WTC11 (cell line): ENCODE measurements at regions not wholly inside any gene's neighbourhood (a gene's known extent, or its start where the extent isn't known, plus 50 kb on each side); places are given as distances from the start of the nearest gene placed in this dataset.

Experiments
- ATAC-seq: fragments of 200-7000 bp; cut with Tn5 transposase; 2 replicates; pipeline ENCODE4 v1.10.0; 2021; ENCODE audit warnings: mild to moderate bottlenecking, moderate library complexity
- CTCF ChIA-PET: fragments of 300-600 bp; sonication (Branson Sonifier 250); formaldehyde crosslinking; loops from one replicate; lab custom pipeline; 2021; ENCODE audit warnings: antibody characterized with exemption; lab: Charles Lee
- POLR2A ChIA-PET: fragments of 350-600 bp; sonication (Branson Sonifier 250); formaldehyde crosslinking; loops from one replicate; lab custom pipeline; 2021; ENCODE audit warnings: antibody characterized with exemption; lab: Charles Lee
- DNase-seq: peaks from one replicate; pipeline ENCODE4 v3.0.0; 2021; ENCODE audit warnings: low spot score
- H3K27ac Mint-ChIP-seq: 2 replicates; pipeline ENCODE4 v1.8.0; 2021; ENCODE audit warnings: mixed read lengths
- H3K27me3 Mint-ChIP-seq: 2 replicates; pipeline ENCODE4 v1.8.0; 2021; ENCODE audit warnings: low read depth, mild to moderate bottlenecking, moderate library complexity, mixed read lengths
- H3K36me3 Mint-ChIP-seq: 2 replicates; pipeline ENCODE4 v1.8.0; 2021; ENCODE audit warnings: mixed read lengths
- H3K4me1 Mint-ChIP-seq: 2 replicates; pipeline ENCODE4 v1.8.0; 2022; ENCODE audit warnings: mixed read lengths
- H3K4me3 Mint-ChIP-seq: 2 replicates; pipeline ENCODE4 v1.8.0; 2021; ENCODE audit warnings: mild to moderate bottlenecking, moderate library complexity, mixed read lengths
- H3K9me3 Mint-ChIP-seq: 2 replicates; pipeline ENCODE4 v1.8.0; 2021; ENCODE audit warnings: mixed read lengths
- ARID4B ChIP-seq: sonication (generic); formaldehyde crosslinking; IDR thresholded peaks from 2 replicates; pipeline ENCODE4 v1.8.0; 2023; ENCODE audit warnings: missing genetic modification reagents, mild to moderate bottlenecking, borderline replicate concordance
- ATF1 ChIP-seq: sonication (generic); formaldehyde crosslinking; IDR thresholded peaks from 2 replicates; pipeline ENCODE4 v1.8.1; 2023; ENCODE audit warnings: mild to moderate bottlenecking, moderate library complexity, missing genetic modification reagents
- ATF3 ChIP-seq: sonication (generic); formaldehyde crosslinking; conservative IDR thresholded peaks from 2 replicates; pipeline ENCODE4 v1.8.1; 2022; ENCODE audit warnings: mild to moderate bottlenecking, missing genetic modification reagents
- CBFB ChIP-seq: sonication (generic); formaldehyde crosslinking; IDR thresholded peaks from 2 replicates; pipeline ENCODE4 v1.8.1; 2022; ENCODE audit warnings: mild to moderate bottlenecking, low read depth, missing genetic modification reagents
- CDX4 ChIP-seq: fragments of 250-450 bp; sonication (Bioruptor Pico); IDR thresholded peaks from 2 replicates; pipeline ENCODE4 v1.9.0; 2021; ENCODE audit warnings: moderate library complexity, mild to moderate bottlenecking, inconsistent platforms, borderline replicate concordance
- CREB1 ChIP-seq: sonication (generic); formaldehyde crosslinking; IDR thresholded peaks from 2 replicates; pipeline ENCODE4 v1.8.0; 2023; ENCODE audit warnings: mild to moderate bottlenecking, missing genetic modification reagents
- E2F1 ChIP-seq: sonication (generic); formaldehyde crosslinking; IDR thresholded peaks from 2 replicates; pipeline ENCODE4 v1.8.0; 2022; ENCODE audit warnings: mild to moderate bottlenecking, missing genetic modification reagents
- E2F5 ChIP-seq: sonication (generic); formaldehyde crosslinking; IDR thresholded peaks from 2 replicates; pipeline ENCODE4 v1.8.1; 2022; ENCODE audit warnings: mild to moderate bottlenecking, moderate library complexity, missing genetic modification reagents
- ELF4 ChIP-seq: sonication (generic); formaldehyde crosslinking; IDR thresholded peaks from 2 replicates; pipeline ENCODE4 v1.8.1; 2022; ENCODE audit warnings: low read depth, mild to moderate bottlenecking, moderate library complexity, missing genetic modification reagents
- EMX1 ChIP-seq: fragments of 250-450 bp; sonication (Bioruptor Pico); IDR thresholded peaks from 2 replicates; pipeline ENCODE4 v1.8.0; 2021; ENCODE audit warnings: mild to moderate bottlenecking
- HMGXB4 ChIP-seq: sonication (generic); formaldehyde crosslinking; IDR thresholded peaks from 2 replicates; pipeline ENCODE4 v1.8.1; 2023; ENCODE audit warnings: mild to moderate bottlenecking, moderate library complexity, missing genetic modification reagents
- JAZF1 ChIP-seq: fragments of 250-450 bp; sonication (Bioruptor Pico); IDR thresholded peaks from 2 replicates; pipeline ENCODE4 v1.9.0; 2021; ENCODE audit warnings: moderate library complexity, mild to moderate bottlenecking, inconsistent platforms
- JUN ChIP-seq: sonication (generic); formaldehyde crosslinking; IDR thresholded peaks from 2 replicates; pipeline ENCODE4 v1.8.0; 2023; ENCODE audit warnings: mild to moderate bottlenecking, missing genetic modification reagents
- NFATC4 ChIP-seq: fragments of 250-450 bp; sonication (Bioruptor Pico); IDR thresholded peaks from 2 replicates; pipeline ENCODE4 v1.9.0; 2021; ENCODE audit warnings: mild to moderate bottlenecking
- NFE2L1 ChIP-seq: sonication (generic); formaldehyde crosslinking; IDR thresholded peaks from 2 replicates; pipeline ENCODE4 v1.8.1; 2023; ENCODE audit warnings: missing genetic modification reagents
- NFYB ChIP-seq: sonication (generic); formaldehyde crosslinking; conservative IDR thresholded peaks from 2 replicates; pipeline ENCODE4 v1.8.0; 2022; ENCODE audit warnings: low read depth, missing genetic modification reagents
- NR1H2 ChIP-seq: sonication (generic); formaldehyde crosslinking; IDR thresholded peaks from 2 replicates; pipeline ENCODE4 v1.9.0; 2021; ENCODE audit warnings: mild to moderate bottlenecking, moderate library complexity, missing genetic modification reagents
- NR3C1 ChIP-seq: sonication (generic); formaldehyde crosslinking; conservative IDR thresholded peaks from 2 replicates; pipeline ENCODE4 v1.8.1; 2023; ENCODE audit warnings: low read depth, mild to moderate bottlenecking, missing genetic modification reagents
- OVOL2 ChIP-seq: fragments of 250-450 bp; sonication (Bioruptor Pico); IDR thresholded peaks from 2 replicates; pipeline ENCODE4 v1.9.0; 2021; ENCODE audit warnings: mild to moderate bottlenecking, borderline replicate concordance
- PRRX2 ChIP-seq: fragments of 250-450 bp; sonication (Bioruptor Pico); IDR thresholded peaks from 2 replicates; pipeline ENCODE4 v1.8.0; 2021; ENCODE audit warnings: mild to moderate bottlenecking
- SOX15 ChIP-seq: fragments of 250-450 bp; sonication (Bioruptor Pico); IDR thresholded peaks from 2 replicates; pipeline ENCODE4 v1.9.0; 2021; ENCODE audit warnings: mild to moderate bottlenecking
- TCF7 ChIP-seq: sonication (generic); formaldehyde crosslinking; IDR thresholded peaks from 2 replicates; pipeline ENCODE4 v1.8.0; 2022; ENCODE audit warnings: mild to moderate bottlenecking, low read depth, missing genetic modification reagents, moderate library complexity
- TP53 ChIP-seq: sonication (generic); formaldehyde crosslinking; IDR thresholded peaks from 2 replicates; pipeline ENCODE4 v1.8.1; 2023; ENCODE audit warnings: mild to moderate bottlenecking, missing genetic modification reagents
- ZNF219 ChIP-seq: sonication (generic); formaldehyde crosslinking; IDR thresholded peaks from 2 replicates; pipeline ENCODE4 v1.8.0; 2023; ENCODE audit warnings: missing genetic modification reagents, mild to moderate bottlenecking, borderline replicate concordance
- ZNF396 ChIP-seq: fragments of 250-450 bp; sonication (Bioruptor Pico); IDR thresholded peaks from 2 replicates; pipeline ENCODE4 v1.8.0; 2021; ENCODE audit warnings: mild to moderate bottlenecking, moderate library complexity, borderline replicate concordance
- ZNF423 ChIP-seq: fragments of 250-450 bp; sonication (Bioruptor Pico); IDR thresholded peaks from 2 replicates; pipeline ENCODE4 v2.1.2; 2022; ENCODE audit warnings: mild to moderate bottlenecking, moderate library complexity
- ZNF671 ChIP-seq: fragments of 250-450 bp; sonication (Bioruptor Pico); IDR thresholded peaks from 2 replicates; pipeline ENCODE4 v1.8.0; 2021; ENCODE audit warnings: mild to moderate bottlenecking

GRCh38 chr10:120963594-120964220, 112.5 kb downstream of the WDR11 start:
- Mint-ChIP-seq H3K4me1 (peaks cover 21% of the 10 kb centered on the region), H3K9me3 (peaks cover 1% of the 10 kb centered on the region), H3K27ac (no peak overlapping the region), H3K27me3 (no peaks in the 10 kb centered on the region)
- POLR2A ChIA-PET: interaction anchor here (1.5 kb wide), 1 partner anchor 16 kb away, joined by 4 read pairs; no protein-coding TSS in a partner anchor
- DNase-seq: no peak
- no peak for ATAC-seq
- TF ChIP-seq NR1H2: no peak
- TF ChIP-seq CDX4 (CRISPR knock-in tag): no peak
- no peak for TF ChIP-seq ELF4 (CRISPR knock-in tag)
- no peak for TF ChIP-seq PRRX2
- no peak for TF ChIP-seq SOX15 (CRISPR knock-in tag)
- no peak for TF ChIP-seq NFATC4 (CRISPR knock-in tag)
- TF ChIP-seq TCF7 (CRISPR knock-in tag): no peak
- no peak for TF ChIP-seq JUN (CRISPR knock-in tag)
- no peak for TF ChIP-seq NFYB (CRISPR knock-in tag)
- TF ChIP-seq CREB1 (CRISPR knock-in tag): no peak
- no peak for TF ChIP-seq ARID4B (CRISPR knock-in tag)
- TF ChIP-seq TP53 (CRISPR knock-in tag): no peak
- TF ChIP-seq ZNF423 (CRISPR knock-in tag): no peak
- no peak for TF ChIP-seq JAZF1 (CRISPR knock-in tag)
- TF ChIP-seq ZNF396 (CRISPR knock-in tag): no peak
- TF ChIP-seq, all 79 proteins: peak for 0
- CTCF ChIA-PET: interaction anchor here (1.0 to 3.3 kb wide), 4 partner anchors 14 to 700 kb away, joined by 3 to 31 read pairs (median 4); no protein-coding TSS in a partner anchor
- Mint-ChIP-seq H3K4me3 (no peak overlapping the region), H3K36me3 (no peaks in the 10 kb centered on the region)

GRCh38 chr10:120966657-120967045, 115.5 kb downstream of the WDR11 start:
- CTCF ChIA-PET: interaction anchor here (2.5 kb wide), 1 partner anchor 18 kb away, joined by 15 read pairs; no protein-coding TSS in a partner anchor

More at GRCh38 chr10:120966657-120967045, 115.5 kb downstream of the WDR11 start:
- no peak for ATAC-seq
- Mint-ChIP-seq H3K9me3 (peaks cover 9% of the 10 kb centered on the region), H3K27ac (no peak overlapping the region), H3K4me1 (peaks cover 29% of the 10 kb centered on the region), H3K36me3 (no peaks in the 10 kb centered on the region), H3K4me3 (no peak overlapping the region), H3K27me3 (no peaks in the 10 kb centered on the region; the same call in 1 of the 2 replicates)
- TF ChIP-seq ZNF219 (CRISPR knock-in tag) (no peak), OVOL2 (no peak), ZNF396 (CRISPR knock-in tag) (no peak), ZNF671 (CRISPR knock-in tag) (no peak), NFE2L1 (CRISPR knock-in tag) (no peak), EMX1 (CRISPR knock-in tag) (no peak), CREB1 (CRISPR knock-in tag) (no peak), ZNF423 (CRISPR knock-in tag) (no peak), ELF4 (CRISPR knock-in tag) (no peak), ATF1 (no peak), CBFB (CRISPR knock-in tag) (no peak), E2F1 (no peak), HMGXB4 (no peak), TCF7 (CRISPR knock-in tag) (no peak), PRRX2 (no peak), ATF3 (no peak), E2F5 (CRISPR knock-in tag) (no peak), NR3C1 (CRISPR knock-in tag) (no peak)
- no peak for DNase-seq
- POLR2A ChIA-PET: interaction anchor here (0.7 kb wide), 1 partner anchor 833 kb away, joined by 4 read pairs; no protein-coding TSS in a partner anchor
